Left cardiac atrium (tissue), 4 donors: ENCODE measurements at regions not wholly inside any gene's neighbourhood (a gene's known extent, or its start where the extent isn't known, plus 50 kb on each side); places are given as distances from the start of the nearest gene placed in this dataset.
"Not testable (repeated sequence)": the region's sequence is repeated elsewhere in the genome, so short reads cannot be mapped to it uniquely, and the experiment has no call there.

ENCODE experiments used
- ATAC-seq, 2 donors: fragments of 200-7000 bp; cut with Tn5 transposase; one replicate each; pipeline ENCODE4 v1.9.1; 2020; ENCODE audit warnings: mild to moderate bottlenecking in 2 of 2, moderate library complexity in 2 of 2
- DNase-seq: peaks from one replicate; pipeline ENCODE4 v3.0.0-alpha.2; 2020
- intact Hi-C, 2 donors: fragments of 100-400 bp; cut with DNase I; formaldehyde crosslinking; loops; one replicate each; pipeline versions ENCODE4 v1.14.1 to v1.15.1; 2022 to 2023
- donor health status: DM: no; HTN: yes; CAD: no.
- donor health status: DM: no; HTN: yes; CAD: no; lungs with severe emphysema.
- donor health status: DM: yes; HTN: yes; CAD: no.
- donor health status: Dilated cardiomyopathy.

- intact Hi-C loops, result no loop called here
- ATAC-seq, result no peak
- no peak for DNase-seq
Observed at GRCh38 chr7:123329988-123330643, 130.3 kb upstream of the SLC13A1 start.

DNA sequence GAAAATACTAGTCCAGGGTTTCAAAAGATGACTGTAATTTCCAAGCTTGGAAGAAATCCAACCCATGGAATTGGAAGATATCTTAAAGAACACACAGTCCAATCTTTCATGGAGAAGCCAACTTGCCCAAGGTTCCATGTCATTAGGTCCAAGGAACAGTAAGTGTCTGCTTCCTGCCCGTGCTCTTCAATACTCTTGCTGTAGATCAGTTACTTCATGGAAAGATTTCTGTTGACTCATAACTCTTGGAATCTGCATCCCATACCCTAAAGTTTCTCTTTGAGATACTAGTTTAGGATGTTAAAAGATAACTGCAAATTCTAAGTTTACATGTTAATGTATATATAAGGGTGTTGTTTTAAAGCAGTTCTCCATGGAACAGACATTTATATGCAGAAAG is 127.9 kb upstream of the SLC13A1 start:
- intact Hi-C loops, result no loop called here
- DNase-seq (no peak), ATAC-seq (no peak)

GRCh38 chr7:123324283-123324682 is 124.5 kb upstream of the SLC13A1 start:
- intact Hi-C loops, result no loop called here
- no peak for DNase-seq
- ATAC-seq, result no peak

DNA sequence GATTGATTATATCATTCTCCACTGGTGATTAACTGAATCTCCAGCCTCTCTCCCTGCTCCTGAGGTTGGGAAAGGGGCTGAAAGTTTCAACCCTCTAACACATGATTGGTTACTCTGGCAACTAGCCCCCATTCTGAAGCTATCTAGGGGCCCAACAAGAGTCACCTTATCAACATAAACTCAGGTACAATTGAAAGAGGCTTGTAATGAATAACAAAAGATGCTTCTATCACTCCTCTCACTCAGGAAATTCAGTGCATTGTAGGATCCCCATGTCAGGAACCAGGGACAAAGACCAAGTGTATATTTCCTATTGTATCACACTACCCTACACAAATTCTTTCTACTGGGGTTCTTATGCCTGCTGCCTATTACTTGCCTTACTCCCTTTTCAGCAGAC is 123.9 kb upstream of the SLC13A1 start:
- ATAC-seq (no peak), DNase-seq (no peak)
- intact Hi-C loops, result no loop called here

- DNase-seq, ATAC-seq, intact Hi-C loops: not testable (repeated sequence)
Observed at GRCh38 chr7:123321578-123321977, 121.8 kb upstream of the SLC13A1 start.

DNA sequence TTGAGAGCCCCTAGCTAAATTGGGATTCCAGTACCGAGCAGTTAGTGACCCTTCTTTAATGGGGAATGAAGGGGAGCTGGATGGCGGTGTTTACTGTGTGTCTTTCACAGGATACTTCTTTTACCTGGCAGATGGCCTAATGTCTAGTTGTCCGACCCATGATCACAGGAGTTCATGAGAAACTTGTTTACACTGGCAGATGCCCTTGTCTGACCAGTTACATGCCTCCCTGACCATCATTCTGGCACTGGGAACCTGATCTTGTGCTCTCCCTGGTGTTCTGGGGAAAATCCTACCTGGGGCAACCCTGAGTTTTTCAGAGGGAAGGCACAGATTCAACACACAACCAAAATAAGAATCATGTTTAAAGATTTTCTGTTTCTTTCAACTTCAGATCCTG is 120.1 kb upstream of the SLC13A1 start:
- DNase-seq (no peak), ATAC-seq (no peak)
- intact Hi-C loops, result no loop called here

DNA sequence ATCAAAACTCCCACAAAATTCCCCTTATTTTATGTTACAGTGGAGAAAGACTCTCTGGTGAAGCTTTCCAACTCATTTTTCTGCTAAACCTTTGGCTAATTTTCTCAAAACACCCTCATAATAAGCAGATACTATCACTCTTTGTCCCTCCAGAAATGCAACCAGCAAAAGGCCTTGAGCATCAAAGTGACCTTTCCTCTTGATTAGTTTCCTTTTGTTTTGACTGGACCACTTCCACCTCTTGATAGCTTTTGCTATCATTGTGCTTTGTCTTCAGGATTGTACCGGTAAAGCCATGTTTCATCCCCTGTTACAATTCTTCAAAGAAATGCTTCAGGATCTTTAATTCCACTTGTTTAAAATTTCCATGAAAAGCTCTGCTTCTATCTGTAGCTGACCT is 115.1 kb upstream of the SLC13A1 start:
- DNase-seq (no peak), ATAC-seq (no peak)
- intact Hi-C loops, result no loop called here

DNA sequence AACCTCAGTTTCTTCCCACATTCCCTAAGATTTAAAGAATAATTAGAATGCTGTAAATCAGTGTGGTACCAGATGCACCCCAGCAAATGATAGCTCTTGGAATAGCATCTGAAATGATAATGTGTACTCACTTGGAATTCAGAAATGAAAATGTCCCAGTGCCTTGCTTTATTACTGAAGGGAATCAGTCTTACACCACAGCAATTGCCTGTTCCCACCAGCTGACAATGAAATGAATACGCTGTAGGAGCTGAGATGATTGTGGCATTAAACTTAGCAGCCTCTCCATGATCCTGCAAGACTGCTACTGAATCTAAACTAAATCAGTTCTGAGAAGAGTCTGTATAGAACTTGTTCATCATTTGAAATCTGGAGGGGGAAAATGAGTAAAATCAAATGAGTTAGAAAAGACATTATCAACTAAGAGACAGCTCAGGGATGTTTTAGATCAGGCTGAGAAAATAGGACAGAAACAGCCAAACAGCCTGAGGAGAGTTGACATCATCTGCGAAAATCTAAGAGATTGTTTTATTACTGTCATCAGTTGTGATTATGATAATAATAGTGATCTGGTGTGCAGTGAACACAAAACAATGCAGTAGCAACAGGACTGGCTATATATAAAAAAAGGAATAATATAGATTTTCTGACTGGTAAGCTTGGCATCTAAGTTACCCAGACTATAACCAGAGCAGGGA is 108.6 kb upstream of the SLC13A1 start:
- DNase-seq, result no peak
- ATAC-seq, result no peak
- intact Hi-C loops, result no loop called here

GRCh38 chr7:123305840-123306375 is 106.1 kb upstream of the SLC13A1 start:
- intact Hi-C loops, result no loop called here
- ATAC-seq (no peak), DNase-seq (no peak)

DNA sequence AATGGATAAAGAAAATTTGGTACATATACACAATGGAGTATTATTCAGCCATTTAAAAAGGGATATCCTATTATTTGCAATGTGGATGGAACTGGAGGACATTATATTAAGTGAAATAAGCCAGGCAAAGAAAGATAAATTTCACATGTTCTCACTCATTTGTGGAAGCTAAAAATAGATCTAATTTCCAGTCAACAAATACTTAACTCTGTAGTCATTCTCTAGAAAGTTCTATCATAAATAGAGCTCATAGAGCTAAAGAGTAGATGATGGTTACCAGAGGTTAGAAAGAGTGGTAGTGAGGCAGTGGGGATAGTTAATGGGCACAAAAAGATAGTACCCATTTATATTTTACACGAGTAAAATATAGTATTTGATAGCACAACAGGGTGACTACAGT is 104.2 kb upstream of the SLC13A1 start:
- no peak for DNase-seq
- no peak for ATAC-seq
- intact Hi-C loops, result no loop called here

DNA sequence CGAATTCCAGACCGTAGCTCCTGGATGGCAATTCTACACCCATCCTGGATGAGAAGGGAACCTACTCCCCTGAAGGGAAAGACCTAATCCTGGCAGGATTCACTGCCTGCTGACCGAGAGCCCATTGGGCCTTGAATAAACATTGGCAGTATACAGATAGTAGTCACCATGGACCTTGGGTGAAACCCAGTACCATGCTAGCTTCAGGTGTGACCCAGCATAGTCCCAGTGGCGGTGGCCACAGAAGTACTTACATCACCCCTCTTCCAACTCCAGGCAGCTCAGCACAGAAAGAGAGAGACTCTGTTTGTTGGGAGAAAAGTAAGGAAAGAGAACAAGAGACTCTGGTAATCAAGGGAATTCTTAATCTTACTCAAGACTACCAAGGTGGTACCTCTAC is 97.2 kb upstream of the SLC13A1 start:
- intact Hi-C loops, result no loop called here
- ATAC-seq (no peak), DNase-seq (no peak)

- ATAC-seq (no peak), DNase-seq (no peak)
- intact Hi-C loops, result no loop called here
Observed at GRCh38 chr7:123293710-123294109, 93.9 kb upstream of the SLC13A1 start.

- ATAC-seq (no peak), DNase-seq (no peak)
- intact Hi-C loops, result no loop called here
Observed at GRCh38 chr7:123292227-123292626, 92.5 kb upstream of the SLC13A1 start.

DNA sequence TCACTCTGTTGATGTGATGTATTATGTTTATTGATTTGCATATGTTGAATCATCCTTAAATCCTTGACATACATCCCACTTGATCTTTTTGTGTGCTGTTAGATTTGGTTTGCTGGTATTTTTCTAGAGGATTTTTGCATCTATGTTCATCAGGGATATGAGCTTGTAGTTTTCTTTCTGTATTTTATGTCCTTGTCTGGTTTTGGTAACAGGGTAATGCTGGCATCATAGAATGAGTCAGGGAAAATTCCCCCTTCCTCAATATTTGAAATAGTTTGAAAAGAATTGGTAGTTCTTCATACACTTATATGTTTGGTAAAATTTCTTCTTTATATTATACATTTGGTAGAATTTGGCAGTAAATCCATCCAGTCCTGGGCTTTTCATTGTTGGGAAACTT is 89.4 kb upstream of the SLC13A1 start:
- ATAC-seq (no peak), DNase-seq (no peak)
- intact Hi-C loops, result no loop called here

DNA sequence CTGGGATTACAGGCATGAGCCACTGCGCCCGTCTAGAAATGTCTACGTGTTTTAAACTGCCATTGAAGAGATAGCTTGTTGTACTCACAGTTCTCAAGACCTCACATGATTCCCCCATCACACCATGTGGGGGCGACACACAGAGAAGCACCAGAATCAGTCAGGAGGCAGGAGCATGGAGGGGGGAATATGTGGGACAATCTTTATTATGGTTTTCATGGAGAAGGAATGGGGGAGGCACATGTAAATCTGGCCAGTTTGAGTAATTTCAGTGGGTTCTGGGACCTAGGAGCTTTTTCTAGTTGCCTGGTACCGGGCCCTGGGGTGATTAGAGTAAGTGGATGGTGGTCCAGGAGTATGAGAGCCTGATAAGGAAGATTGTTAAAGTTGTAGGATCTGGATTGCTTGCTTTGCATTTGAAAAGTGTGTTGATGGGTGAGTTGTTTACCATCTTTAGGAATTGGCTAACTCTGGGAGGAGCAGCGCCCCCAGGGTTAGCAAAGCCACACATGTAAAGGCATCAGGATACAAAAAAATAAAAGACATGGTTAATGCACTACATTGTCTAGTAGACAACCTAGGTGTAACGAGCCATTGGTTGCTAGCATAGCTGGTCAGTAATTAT is 85.4 kb upstream of the SLC13A1 start:
- ATAC-seq (no peak), DNase-seq (no peak)
- intact Hi-C loops, result no loop called here

- no peak for ATAC-seq
- DNase-seq, result no peak
- intact Hi-C loops, result no loop called here
Observed at GRCh38 chr7:123283373-123283772, 83.6 kb upstream of the SLC13A1 start.

- no peak for DNase-seq
- intact Hi-C loops, result no loop called here
Observed at GRCh38 chr7:123282181-123282580, 82.4 kb upstream of the SLC13A1 start.

DNA sequence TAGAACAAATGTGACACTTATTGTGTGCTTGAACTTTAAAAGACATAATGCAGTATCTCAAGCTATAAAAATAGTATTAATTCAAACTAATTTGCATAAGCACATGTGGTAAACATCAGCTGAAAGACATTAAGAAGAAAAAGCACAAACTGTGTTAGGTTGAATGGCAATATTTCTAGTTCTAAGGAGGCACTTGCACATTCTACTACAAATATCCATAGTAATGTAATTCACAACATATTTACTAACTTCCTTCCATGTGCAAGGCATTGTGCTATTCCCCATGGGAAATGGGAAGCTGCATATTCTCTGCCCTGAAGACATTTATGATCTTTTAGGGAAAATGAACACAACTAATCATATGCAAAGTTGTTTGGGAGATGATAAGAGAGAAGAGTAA is 80.2 kb upstream of the SLC13A1 start:
- DNase-seq, result no peak
- intact Hi-C loops, result no loop called here
- ATAC-seq, result no peak

More at GRCh38 chr7:123282181-123282580, 82.4 kb upstream of the SLC13A1 start:
- no peak for ATAC-seq

GRCh38 chr7:123275036-123275753 is 75.4 kb upstream of the SLC13A1 start:
- intact Hi-C loops, result no loop called here
- ATAC-seq, result peak in 1 of 2 donors; percentile 81
- no peak for DNase-seq

- DNase-seq, result no peak
- no peak for ATAC-seq
- intact Hi-C loops, result no loop called here
Observed at GRCh38 chr7:123273185-123273584, 73.4 kb upstream of the SLC13A1 start.
